Heart right ventricle (tissue), 16 donors: ENCODE measurements at regions not wholly inside any gene's neighbourhood (a gene's known extent, or its start where the extent isn't known, plus 50 kb on each side); places are given as distances from the start of the nearest gene placed in this dataset.

Source experiments
- ATAC-seq, 8 donors: fragments of 200-7000 bp; cut with Tn5 transposase; one replicate each; pipeline ENCODE4 v1.9.1; 2020; ENCODE audit warnings: mild to moderate bottlenecking in 8 of 8, moderate library complexity in 8 of 8, moderate number of reproducible peaks in 1 of 8
- DNase-seq, 2 donors: peaks; one replicate each; pipeline ENCODE4 v3.0.0-alpha.2; 2020
- H3K27ac ChIP-seq, 10 donors: fragments of 200-600 bp; sonication (generic) in 2 of 10; one replicate each; pipeline versions ENCODE4 v1.5.0 to v1.8.0; 2020 to 2022; ENCODE audit warnings: mild to moderate bottlenecking in 3 of 10
- H3K27me3 ChIP-seq, 7 donors: fragments of 200-600 bp; one replicate each; pipeline ENCODE4 v1.8.0; 2021 to 2022; ENCODE audit warnings: mild to moderate bottlenecking in 2 of 7
- H3K36me3 ChIP-seq, 9 donors: fragments of 200-600 bp; sonication (generic) in 1 of 9; one replicate each; pipeline versions ENCODE4 v1.5.0 to v1.8.0; 2020 to 2022; ENCODE audit warnings: mild to moderate bottlenecking in 2 of 9
- H3K4me1 ChIP-seq, 9 donors: fragments of 200-600 bp; sonication (generic) in 1 of 9; one replicate each; pipeline versions ENCODE4 v1.5.0 to v1.8.0; 2020 to 2022; ENCODE audit warnings: mild to moderate bottlenecking in 4 of 9
- H3K4me3 ChIP-seq, 10 donors: fragments of 200-600 bp; sonication (generic) in 2 of 10; one replicate each; pipeline versions ENCODE4 v1.5.0 to v1.8.0; 2020 to 2022; ENCODE audit warnings: mild to moderate bottlenecking in 7 of 10, moderate library complexity in 2 of 10
- H3K9me3 ChIP-seq, 11 donors: fragments of 200-600 bp in 10 of 11; sonication (generic) in 2 of 11; one replicate each; pipeline versions ENCODE4 v1.5.0 to v1.8.0; 2013 to 2022; ENCODE audit warnings: mild to moderate bottlenecking in 2 of 11, control low read depth in 1 of 11, moderate library complexity in 1 of 11
- WGBS, 2 donors: extraction: QIAGEN DNeasy Blood & Tissue Kit; methylation state at CpG; one replicate each; pipeline ENCODE4 v1.1.7; 2013; ENCODE audit warnings: inconsistent platforms in 1 of 2; 5-methylcytosine and 5-hydroxymethylcytosine counted together
- intact Hi-C, 10 donors: fragments of 100-400 bp; cut with DNase I; formaldehyde crosslinking; loops; one replicate each; pipeline versions ENCODE4 v1.11.1 to v1.14.2; 2022
- TF ChIP-seq, protein P1 (sequence below), 9 donors: fragments of 200-600 bp; sonication (generic) in 2 of 9; IDR thresholded peaks; one replicate each; pipeline versions ENCODE4 v1.5.0 to v1.8.0; 2021 to 2022; ENCODE audit warnings: antibody characterized with exemption in 9 of 9, mild to moderate bottlenecking in 5 of 9, moderate library complexity in 1 of 9
- donor health status: Arrhythmogenic right ventricular cardiomyopathy.
- donor health status: ischemic (EF 13 %, LVEDD 7.1; RV severe dilation, severe dysfunction).
- donor health status: healthy with polysubstance abuse.
- donor health status: DM: no; HTN: yes; CAD: no.
- donor health status: DM: no; HTN: no; CAD: no.
- donor health status: ischemic (EF 25% LVEDD 6.9; RV normal size, moderate dysfunction).
- donor health status: ischemic (EF 25% LVEDD 5.7; RV mildly dilated, moderate dysfunction).
- donor health status: healthy.
- donor health status: DM: yes; HTN: yes; CAD: no.
- donor health status: Ischemic cardiomyopathy.
- donor health status: ischemic (EF 35%, LVEDD 5.7; RV mildly dilated, moderate dysfunction).
- donor health status: nonischemic (EF 11% LVEDD 7.7; RV severe dilation, severe dysfunction).
- donor health status: DM: yes; HTN: yes; CAD: no.
- donor health status: PGD.
- donor health status: ischemic (EF 29% LVEDD 5.4; RV normal size, mild dysfunction).
- donor health status: nonischemic (EF 23%, LVEDD 6.1; RV moderate dilation, normal function).

GRCh38 chr1:199082778-199083389, 444.0 kb downstream of the PTPRC start:
- intact Hi-C loops: no loop called here
- Histone ChIP-seq H3K27me3 (no peaks in the 10 kb centered on the region), H3K4me3 (no peak overlapping the region), H3K9me3 (no peaks in the 10 kb centered on the region), H3K4me1 (no peaks in the 10 kb centered on the region), H3K27ac (no peak overlapping the region), H3K36me3 (no peaks in the 10 kb centered on the region)
- DNase-seq: no peak
- TF ChIP-seq, protein P1, sequence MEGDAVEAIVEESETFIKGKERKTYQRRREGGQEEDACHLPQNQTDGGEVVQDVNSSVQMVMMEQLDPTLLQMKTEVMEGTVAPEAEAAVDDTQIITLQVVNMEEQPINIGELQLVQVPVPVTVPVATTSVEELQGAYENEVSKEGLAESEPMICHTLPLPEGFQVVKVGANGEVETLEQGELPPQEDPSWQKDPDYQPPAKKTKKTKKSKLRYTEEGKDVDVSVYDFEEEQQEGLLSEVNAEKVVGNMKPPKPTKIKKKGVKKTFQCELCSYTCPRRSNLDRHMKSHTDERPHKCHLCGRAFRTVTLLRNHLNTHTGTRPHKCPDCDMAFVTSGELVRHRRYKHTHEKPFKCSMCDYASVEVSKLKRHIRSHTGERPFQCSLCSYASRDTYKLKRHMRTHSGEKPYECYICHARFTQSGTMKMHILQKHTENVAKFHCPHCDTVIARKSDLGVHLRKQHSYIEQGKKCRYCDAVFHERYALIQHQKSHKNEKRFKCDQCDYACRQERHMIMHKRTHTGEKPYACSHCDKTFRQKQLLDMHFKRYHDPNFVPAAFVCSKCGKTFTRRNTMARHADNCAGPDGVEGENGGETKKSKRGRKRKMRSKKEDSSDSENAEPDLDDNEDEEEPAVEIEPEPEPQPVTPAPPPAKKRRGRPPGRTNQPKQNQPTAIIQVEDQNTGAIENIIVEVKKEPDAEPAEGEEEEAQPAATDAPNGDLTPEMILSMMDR (IDR thresholded peaks at IDR 0.05): no peak
- WGBS, 2 donors: 89 to 93% methylated on average over 5 of the region's 5 CpGs
- ATAC-seq: no peak

- Histone ChIP-seq H3K27me3 (no peaks in the 10 kb centered on the region), H3K4me1 (no peaks in the 10 kb centered on the region), H3K4me3 (no peak overlapping the region), H3K9me3 (no peaks in the 10 kb centered on the region), H3K27ac (no peak overlapping the region), H3K36me3 (no peaks in the 10 kb centered on the region)
- intact Hi-C loops: no loop called here
- DNase-seq: no peak
- ATAC-seq: no peak
- TF ChIP-seq, protein P1 (IDR thresholded peaks at IDR 0.05): no peak
These were observed 444.8 kb downstream of the PTPRC start for GRCh38 chr1:199083680-199084079.

DNA sequence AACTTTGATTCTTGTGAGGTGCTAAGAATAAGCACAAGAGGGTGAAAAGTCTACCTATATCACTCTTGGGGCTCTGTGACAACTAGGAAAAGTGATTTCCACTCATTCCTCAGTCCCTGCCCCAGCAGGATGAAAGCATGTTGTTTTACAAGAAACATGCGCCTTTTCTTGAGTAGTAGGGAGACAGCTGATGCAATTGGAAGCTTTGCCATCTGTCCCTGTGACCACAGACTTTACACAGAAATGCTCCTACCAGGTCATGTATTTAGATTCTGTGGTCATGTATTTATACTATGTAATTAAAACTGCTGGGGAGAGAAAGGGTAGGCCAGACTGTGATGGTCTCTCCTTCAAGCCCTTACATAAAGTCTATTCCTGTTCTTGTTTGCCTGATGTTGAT, 445.5 kb downstream of the PTPRC start:
- H3K27me3 ChIP-seq: no peaks in the 10 kb centered on the region
- DNase-seq (no peak), ATAC-seq (no peak)
- 89 to 91% methylated on average over 1 of the region's 1 CpG for WGBS, 2 donors
- H3K9me3 ChIP-seq: no peaks in the 10 kb centered on the region
- TF ChIP-seq, protein P1 (IDR thresholded peaks at IDR 0.05): no peak
- H3K27ac ChIP-seq: no peak overlapping the region
- H3K4me1 ChIP-seq: peaks cover 0 to 2% (median 0%) of the 10 kb centered on the region in 9 donors
- intact Hi-C loops: no loop called here
- no peaks in the 10 kb centered on the region for H3K36me3 ChIP-seq
- no peak overlapping the region for H3K4me3 ChIP-seq

GRCh38 chr1:199085903-199086302, 447.1 kb downstream of the PTPRC start:
- no peak overlapping the region for H3K27ac ChIP-seq
- H3K4me3 ChIP-seq: no peak overlapping the region
- no peaks in the 10 kb centered on the region for H3K27me3 ChIP-seq
- ATAC-seq (no peak), DNase-seq (no peak)
- H3K9me3 ChIP-seq: no peaks in the 10 kb centered on the region
- intact Hi-C loops: no loop called here
- TF ChIP-seq, protein P1 (IDR thresholded peaks at IDR 0.05): no peak
- H3K36me3 ChIP-seq: no peaks in the 10 kb centered on the region
- 96 to 98% methylated on average over 4 of the region's 4 CpGs for WGBS, 2 donors
- H3K4me1 ChIP-seq: peaks cover 0 to 13% (median 0%) of the 10 kb centered on the region in 9 donors
